K562 (cell line): ENCODE measurements at regions not wholly inside any gene's neighbourhood (a gene's known extent, or its start where the extent isn't known, plus 50 kb on each side); places are given as distances from the start of the nearest gene placed in this dataset.

ENCODE experiments used
- ATAC-seq: fragments of 200-7000 bp; cut with Tn5 transposase; 3 replicates; pipeline ENCODE4 v1.9.1; 2020; ENCODE audit warnings: moderate library complexity
- BruUV-seq: library from RNA; stranded (reverse); fragments of 400-500 nt; replicated peaks from 2 replicates; lab custom pipeline; 2021; lab: Mats Ljungman, UMichigan
- CTCF ChIA-PET: fragments of 300-600 bp; formaldehyde crosslinking; extraction: SDS; loops from one replicate; lab custom pipeline; 2021; ENCODE audit warnings: low intra/inter-chr PET ratio; lab: Yijun Ruan, JAX
- POLR2A ChIA-PET: fragments of 300-600, 350-650 bp; sonication (Branson Sonifier 250); formaldehyde crosslinking; extraction: SDS; loops from one replicate; lab custom pipeline; 2021; ENCODE audit warnings: antibody characterized with exemption, inconsistent platforms; lab: Yijun Ruan, JAX
- DNase-seq, 4 experiments: peaks; one replicate each; pipeline versions ENCODE4 v3.0.0 to v3.0.0-alpha.2; 2011 to 2018; ENCODE audit warnings: low spot score in 3 of 4, mixed read lengths in 3 of 4; ENCODE audit errors: extremely low read depth in 1 of 4
- FAIRE-seq: peaks from 2 replicates; lab custom pipeline; 2011; peaks lifted over from hg19 to GRCh38; lab: Jason Lieb, UNC
- H2AFZ ChIP-seq: 2 replicates; pipeline ENCODE4 v1.6.0; 2011; ENCODE audit warnings: low read depth, low read length, control low read depth, inconsistent platforms
- H3K27ac ChIP-seq: fragments of 200-600 bp; 3 replicates; pipeline ENCODE4 v1.8.0; 2011; ENCODE audit warnings: low read depth, mild to moderate bottlenecking, control low read depth, inconsistent platforms, low read length, moderate library complexity, mixed read lengths; ENCODE audit errors: extremely low read depth
- H3K27me3 ChIP-seq, 2 experiments: fragments of 300-600 bp in 1 of 2; 2 replicates in 1 of 2; 3 replicates in 1 of 2; pipeline versions ENCODE4 v1.6.0 to v1.8.0; 2011; ENCODE audit warnings: inconsistent platforms in 2 of 2, low read length in 2 of 2, mild to moderate bottlenecking in 1 of 2, mixed read lengths in 1 of 2, moderate library complexity in 1 of 2; ENCODE audit not compliant: control insufficient read depth in 2 of 2, insufficient read depth in 2 of 2
- H3K36me3 ChIP-seq: fragments of 300-600 bp; 3 replicates; pipeline ENCODE4 v1.8.0; 2011; ENCODE audit warnings: mild to moderate bottlenecking, low read length, inconsistent platforms; ENCODE audit not compliant: control insufficient read depth, insufficient read depth
- H3K4me1 ChIP-seq, 2 experiments: fragments of 200-600 bp in 1 of 2; replicated peaks in 1 of 2; 2 replicates in 1 of 2; 3 replicates in 1 of 2; pipeline versions ENCODE4 v1.5.1 to v1.8.0; 2011; ENCODE audit warnings: inconsistent platforms in 2 of 2, low read length in 2 of 2, mild to moderate bottlenecking in 1 of 2, mixed read lengths in 1 of 2, moderate library complexity in 1 of 2; ENCODE audit not compliant: control insufficient read depth in 2 of 2, insufficient read depth in 2 of 2
- H3K4me2 ChIP-seq: 2 replicates; pipeline ENCODE4 v1.6.1; 2011; ENCODE audit warnings: low read length, control low read depth, inconsistent platforms, mixed read lengths; ENCODE audit not compliant: insufficient read depth
- H3K4me3 ChIP-seq: fragments of 200-600 bp; sonication (generic), shearing (Covaris generic); 2 replicates; pipeline ENCODE4 v1.5.1; 2016; ENCODE audit warnings: control low read depth, inconsistent platforms
- H3K79me2 ChIP-seq: fragments of 200-600 bp; 3 replicates; pipeline ENCODE4 v1.8.0; 2011; ENCODE audit warnings: low read length, inconsistent platforms; ENCODE audit not compliant: control insufficient read depth, insufficient read depth
- H3K9ac ChIP-seq, 2 experiments: 2 replicates each; pipeline versions ENCODE4 v1.6.0 to v1.6.1; 2011; ENCODE audit warnings: low read depth in 2 of 2, low read length in 2 of 2, control low read depth in 1 of 2, inconsistent platforms in 1 of 2, mild to moderate bottlenecking in 1 of 2, mixed read lengths in 1 of 2; ENCODE audit not compliant: insufficient read depth in 1 of 2
- H3K9me1 ChIP-seq: one replicate; pipeline ENCODE4 v1.6.0; 2011; ENCODE audit warnings: inconsistent platforms, mild to moderate bottlenecking, low read length, moderate library complexity; ENCODE audit not compliant: control insufficient read depth, insufficient read depth
- H3K9me3 ChIP-seq: replicated peaks from 2 replicates; pipeline ENCODE4 v1.5.1; 2011; ENCODE audit warnings: low read depth, low read length, inconsistent platforms; ENCODE audit not compliant: control insufficient read depth, insufficient read depth
- H4K20me1 ChIP-seq: replicated peaks from 2 replicates; pipeline ENCODE4 v1.6.1; 2011; ENCODE audit warnings: low read length, inconsistent platforms, mixed read lengths; ENCODE audit not compliant: control insufficient read depth, insufficient read depth
- MCM2 ChIP-seq: fragments of 450-650 bp; IDR thresholded peaks from 2 replicates; pipeline ENCODE4 v1.6.1; 2017; ENCODE audit warnings: low read depth, mild to moderate bottlenecking
- PRPF4 ChIP-seq: fragments of 200-400 bp; formaldehyde crosslinking; IDR thresholded peaks from one replicate; pipeline ENCODE4 v1.6.1; 2017; ENCODE audit warnings: low read length, low read depth, mild to moderate bottlenecking; ENCODE audit not compliant: insufficient read depth, poor library complexity, severe bottlenecking
- TAF1 ChIP-seq: IDR thresholded peaks from 2 replicates; pipeline ENCODE4 v1.6.1; 2011; ENCODE audit warnings: mild to moderate bottlenecking, low read length, moderate library complexity; ENCODE audit not compliant: insufficient read depth, control insufficient read depth, severe bottlenecking; ENCODE audit errors: extremely low read depth
- WHSC1 ChIP-seq: IDR thresholded peaks from one replicate; pipeline ENCODE4 v1.6.1; 2012; ENCODE audit warnings: low read length, control low read depth, inconsistent platforms
- ZBED1 ChIP-seq: IDR thresholded peaks from 2 replicates; pipeline ENCODE4 v1.6.1; 2014
- ZNF143 ChIP-seq: sonication (generic); formaldehyde crosslinking; IDR thresholded peaks from 2 replicates; pipeline ENCODE4 v1.9.0; 2022; ENCODE audit warnings: mild to moderate bottlenecking, missing genetic modification reagents
- ZNF184 ChIP-seq: sonication (generic); formaldehyde crosslinking; IDR thresholded peaks from 2 replicates; pipeline ENCODE4 v1.5.0; 2020; ENCODE audit warnings: missing genetic modification reagents
- WGBS: fragments of 100-300 bp; shearing (Covaris generic); methylation state at CpG from one replicate; pipeline ENCODE4 v1.1.6; 2016; ENCODE audit warnings: low coverage, mixed read lengths; ENCODE audit not compliant: insufficient coverage; ENCODE audit errors: missing lambda C conversion rate; 5-methylcytosine and 5-hydroxymethylcytosine counted together
- in situ Hi-C: fragments of 300-500 bp; cut with MboI; formaldehyde crosslinking; loops from 4 replicates; pipeline ENCODE4 v1.15.0; 2018; ENCODE audit warnings: inconsistent platforms, mixed read lengths
- intact Hi-C: fragments of 100-400 bp; cut with micrococcal nuclease; formaldehyde crosslinking; loops from 2 replicates; pipeline ENCODE4 v1.14.2; 2022
- TF ChIP-seq, protein P1 (sequence below): fragments of 250-450 bp; sonication (Bioruptor Pico); IDR thresholded peaks from 2 replicates; pipeline ENCODE4 v1.5.0; 2020; ENCODE audit warnings: mild to moderate bottlenecking

DNA sequence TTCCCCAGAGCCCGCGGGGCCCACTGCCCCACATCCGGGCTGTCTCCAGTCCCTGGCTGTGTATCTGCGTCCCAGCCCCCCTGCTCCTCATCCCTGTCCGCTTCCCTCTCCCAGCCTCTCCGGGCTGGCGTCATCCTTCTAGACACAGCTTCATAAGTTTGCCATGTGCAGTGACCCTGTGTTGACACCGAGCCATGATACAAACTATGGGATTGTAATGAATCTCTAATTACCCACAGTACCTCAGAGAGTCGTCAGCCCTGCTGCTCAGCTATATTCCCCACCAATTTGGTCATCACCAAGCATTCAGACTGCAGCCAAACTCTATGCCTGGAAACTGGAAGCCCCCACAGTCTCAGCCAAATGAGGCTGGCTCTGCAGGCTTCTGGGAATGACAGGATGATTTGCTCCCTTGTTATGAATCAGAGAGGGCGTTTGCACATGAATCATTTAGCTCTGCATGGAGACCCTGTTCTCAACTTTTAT is 466.1 kb upstream of the ATP11B start:
- peaks cover 0 to 3% of the 10 kb centered on the region in 2 experiments; a peak in 1 of 5 replicates for H3K4me1 ChIP-seq
- BruUV-seq: no TSS peak
- TF ChIP-seq ZBED1: no peak
- TF ChIP-seq TAF1: no peak
- TF ChIP-seq, protein P1, sequence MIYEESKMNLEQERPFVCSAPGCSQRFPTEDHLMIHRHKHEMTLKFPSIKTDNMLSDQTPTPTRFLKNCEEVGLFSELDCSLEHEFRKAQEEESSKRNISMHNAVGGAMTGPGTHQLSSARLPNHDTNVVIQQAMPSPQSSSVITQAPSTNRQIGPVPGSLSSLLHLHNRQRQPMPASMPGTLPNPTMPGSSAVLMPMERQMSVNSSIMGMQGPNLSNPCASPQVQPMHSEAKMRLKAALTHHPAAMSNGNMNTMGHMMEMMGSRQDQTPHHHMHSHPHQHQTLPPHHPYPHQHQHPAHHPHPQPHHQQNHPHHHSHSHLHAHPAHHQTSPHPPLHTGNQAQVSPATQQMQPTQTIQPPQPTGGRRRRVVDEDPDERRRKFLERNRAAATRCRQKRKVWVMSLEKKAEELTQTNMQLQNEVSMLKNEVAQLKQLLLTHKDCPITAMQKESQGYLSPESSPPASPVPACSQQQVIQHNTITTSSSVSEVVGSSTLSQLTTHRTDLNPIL: no peak
- TF ChIP-seq WHSC1: no peak
- no peak for TF ChIP-seq ZNF184 (CRISPR knock-in tag)
- TF ChIP-seq PRPF4: no peak
- TF ChIP-seq MCM2: no peak
- no peak for TF ChIP-seq ZNF143 (CRISPR knock-in tag)

More for the DNA sequence above, 466.1 kb upstream of the ATP11B start:
- DNase-seq: no peak
- ATAC-seq: no peak
- H4K20me1 ChIP-seq: no peaks in the 10 kb centered on the region
- no peak for FAIRE-seq
- H3K79me2 ChIP-seq: no peaks in the 10 kb centered on the region
- no peak overlapping the region for H2AFZ ChIP-seq
- POLR2A ChIA-PET: interaction anchor here (0.7 kb wide), 1 partner anchor 32 kb away, joined by 3 read pairs; no protein-coding TSS in a partner anchor
- H3K4me2 ChIP-seq: no peak overlapping the region
- H3K36me3 ChIP-seq: no peaks in the 10 kb centered on the region
- no peak overlapping the region for H3K27ac ChIP-seq
- intact Hi-C loops: no loop called here
- H3K9me3 ChIP-seq: no peaks in the 10 kb centered on the region
- in situ Hi-C loops: no loop called here
- WGBS: 2% methylated on average over 10 of the region's 10 CpGs
- H3K9ac ChIP-seq: no peak overlapping the region
- H3K9me1 ChIP-seq: no peaks in the 10 kb centered on the region
- peaks cover 0 to 9% of the 10 kb centered on the region in 2 experiments; a peak in 3 of 5 replicates for H3K27me3 ChIP-seq
- CTCF ChIA-PET: no interaction called here
- no peak overlapping the region for H3K4me3 ChIP-seq
